GM12874 (cell line): ENCODE measurements at regions not wholly inside any gene's neighbourhood (a gene's known extent, or its start where the extent isn't known, plus 50 kb on each side); places are given as distances from the start of the nearest gene placed in this dataset.

Experiments used
- CTCF ChIP-seq: IDR thresholded peaks from 2 replicates; pipeline ENCODE4 v1.5.1; 2011; ENCODE audit warnings: low read depth, mild to moderate bottlenecking, control low read depth, low read length, moderate library complexity; ENCODE audit not compliant: insufficient read depth

DNA sequence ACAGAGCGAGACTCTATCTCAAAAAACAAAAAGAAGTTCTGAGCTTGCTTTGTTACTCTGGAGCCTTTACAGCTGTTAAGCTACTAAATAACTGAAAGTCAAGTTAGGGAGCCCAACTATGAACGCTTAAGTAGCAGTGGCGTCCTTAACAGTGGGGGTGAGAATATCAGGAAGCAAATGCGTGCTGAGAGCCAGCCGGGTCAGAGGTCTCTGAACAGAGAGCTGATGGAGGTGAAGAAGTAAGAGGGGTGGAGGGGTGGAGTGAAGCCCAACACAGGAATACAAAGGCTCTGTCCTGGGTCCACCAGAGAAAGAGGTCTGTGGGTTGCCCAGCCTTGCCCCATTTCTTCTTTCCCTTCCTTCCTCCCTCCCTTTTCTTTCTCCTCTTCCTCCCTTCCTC, 104.1 kb upstream of the GATA6 start:
- TF ChIP-seq CTCF = no peak

DNA sequence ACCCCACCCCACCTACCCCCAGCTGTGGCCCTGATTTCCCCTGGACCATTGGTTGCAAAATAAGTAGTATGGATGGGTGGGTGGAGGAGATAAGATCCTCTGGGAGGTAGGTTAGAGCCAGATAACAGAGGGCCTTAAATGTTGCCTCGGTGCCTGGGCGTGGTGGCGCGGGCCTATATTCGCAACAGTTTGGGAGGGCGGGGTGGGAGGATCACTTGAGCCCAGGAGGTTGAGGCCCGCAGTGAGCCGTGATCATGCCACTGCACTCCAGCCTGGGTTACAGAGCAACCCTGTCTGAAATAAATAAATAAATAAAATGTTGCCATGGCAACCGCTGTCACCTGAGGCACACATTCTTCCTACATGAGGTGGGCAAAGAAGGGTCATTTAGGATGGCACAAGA, 103.3 kb upstream of the GATA6 start:
- TF ChIP-seq CTCF = no peak

DNA sequence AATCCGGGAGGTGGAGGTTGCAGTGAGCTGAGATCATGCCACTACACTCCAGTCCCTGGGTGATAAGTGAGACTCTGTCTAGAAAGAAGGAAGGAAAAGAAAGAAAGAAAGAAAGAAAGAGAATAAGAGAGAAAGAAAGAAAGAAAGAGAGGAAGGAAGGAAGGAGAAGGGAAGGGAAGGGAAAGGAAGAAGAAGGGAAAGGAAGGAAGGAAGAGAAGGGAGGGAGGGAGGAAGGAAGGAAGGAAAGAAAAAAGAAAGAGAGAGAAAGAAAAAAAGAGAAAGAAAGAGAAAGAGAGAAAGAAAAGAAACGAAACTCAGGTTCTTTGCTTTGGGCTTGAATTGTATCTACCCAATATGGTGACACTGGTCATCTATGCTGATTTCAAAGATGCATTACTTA, 102.3 kb upstream of the GATA6 start:
- no peak for TF ChIP-seq CTCF

- TF ChIP-seq CTCF = no peak
Observed at GRCh38 chr18:22067682-22068081, 101.7 kb upstream of the GATA6 start.

DNA sequence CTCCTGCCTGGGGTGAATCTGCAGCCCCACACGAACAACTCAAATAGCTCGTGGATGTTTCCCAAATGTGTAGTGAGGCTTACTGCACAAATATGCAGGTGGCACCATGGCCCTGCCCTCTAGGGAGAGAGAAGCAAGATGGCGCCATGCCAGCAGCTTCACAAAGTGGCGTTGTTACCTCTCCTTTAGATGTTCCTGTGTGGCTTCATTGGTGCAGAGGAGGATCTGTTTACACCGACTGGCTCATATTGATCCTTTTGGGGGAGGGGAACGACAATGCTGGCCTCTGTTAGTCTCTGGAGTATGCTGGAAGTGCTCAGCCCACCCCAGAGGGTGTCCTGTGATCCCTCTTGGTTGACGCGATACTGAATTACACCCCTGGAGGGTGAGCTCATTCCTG, 99.5 kb upstream of the GATA6 start:
- TF ChIP-seq CTCF = no peak

DNA sequence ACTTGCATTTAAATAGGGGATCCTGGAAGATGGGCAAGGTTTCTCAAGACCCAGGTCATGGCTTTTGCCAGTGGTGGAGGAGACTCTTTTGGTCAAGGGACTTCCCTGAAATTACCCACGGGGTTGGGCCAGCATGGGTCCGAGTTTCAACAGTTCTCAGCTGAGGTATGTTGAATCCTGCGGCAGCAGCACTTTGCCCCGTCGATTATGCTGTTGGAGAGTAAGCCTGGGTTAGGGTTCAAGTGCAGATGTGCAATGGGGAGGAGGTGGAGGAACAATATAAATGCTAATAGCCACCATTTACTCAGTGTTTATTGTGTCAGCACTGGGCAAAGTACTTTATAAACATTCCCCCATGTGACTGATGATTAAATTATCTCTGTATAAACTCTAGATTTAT, 96.0 kb upstream of the GATA6 start:
- TF ChIP-seq CTCF = no peak

- TF ChIP-seq CTCF = no peak
Observed at GRCh38 chr18:22074282-22075070, 94.9 kb upstream of the GATA6 start.
